ENCODE measurements at regions not wholly inside any gene's neighbourhood (a gene's known extent, or its start where the extent isn't known, plus 50 kb on each side); places are given as distances from the start of the nearest gene placed in this dataset.
"Not testable (repeated sequence)": the region's sequence is repeated elsewhere in the genome, so short reads cannot be mapped to it uniquely, and the experiment has no call there.

- DNase-seq = not testable (repeated sequence)
These were observed 289.9 kb upstream of the PRSS16 start for GRCh38 chr6:26957399-26958127.

- DNase-seq = not testable (repeated sequence)
These were observed 286.3 kb upstream of the PRSS16 start for GRCh38 chr6:26961236-26961635.

GRCh38 chr6:27002447-27002846, 245.1 kb upstream of the PRSS16 start:
- no peak for DNase-seq

- DNase-seq = no peak
These were observed 240.5 kb upstream of the PRSS16 start for GRCh38 chr6:27007020-27007419.

GRCh38 chr6:27008613-27009012, 238.9 kb upstream of the PRSS16 start:
- DNase-seq = not testable (repeated sequence)

- DNase-seq = not testable (repeated sequence)
These were observed 233.4 kb upstream of the PRSS16 start for GRCh38 chr6:27014053-27014452.

- DNase-seq = no peak
These were observed 230.8 kb upstream of the PRSS16 start for GRCh38 chr6:27016689-27017088.

GRCh38 chr6:27018401-27018800, 229.1 kb upstream of the PRSS16 start:
- DNase-seq = not testable (repeated sequence)

GRCh38 chr6:27019651-27020552, 227.6 kb upstream of the PRSS16 start:
- DNase-seq = no peak

- no peak for DNase-seq
These were observed 227.0 kb upstream of the PRSS16 start for GRCh38 chr6:27020553-27020880.

- DNase-seq = no peak
These were observed 223.8 kb upstream of the PRSS16 start for GRCh38 chr6:27023664-27024063.

- no peak for DNase-seq
These were observed 222.2 kb upstream of the PRSS16 start for GRCh38 chr6:27025351-27025750.

- no peak for DNase-seq
These were observed 221.1 kb upstream of the PRSS16 start for GRCh38 chr6:27026361-27026760.

GRCh38 chr6:27031302-27031701, 216.2 kb upstream of the PRSS16 start:
- DNase-seq = no peak

GRCh38 chr6:27038498-27038897, 209.0 kb upstream of the PRSS16 start:
- no peak for DNase-seq

GRCh38 chr6:27040244-27041042, 207.1 kb upstream of the PRSS16 start:
- DNase-seq = no peak

- DNase-seq = no peak
These were observed 204.3 kb upstream of the PRSS16 start for GRCh38 chr6:27043244-27043643.

GRCh38 chr6:27045131-27045530, 202.4 kb upstream of the PRSS16 start:
- DNase-seq = not testable (repeated sequence)

GRCh38 chr6:27047725-27048124, 199.8 kb upstream of the PRSS16 start:
- not testable (repeated sequence) for DNase-seq

GRCh38 chr6:27049863-27050781, 197.4 kb upstream of the PRSS16 start:
- DNase-seq = no peak

- not testable (repeated sequence) for DNase-seq
These were observed 195.3 kb upstream of the PRSS16 start for GRCh38 chr6:27052082-27052730.

GRCh38 chr6:27052731-27053082, 194.8 kb upstream of the PRSS16 start:
- DNase-seq = no peak
